B cell (primary cell): ENCODE measurements at regions not wholly inside any gene's neighbourhood (a gene's known extent, or its start where the extent isn't known, plus 50 kb on each side); places are given as distances from the start of the nearest gene placed in this dataset.

Source experiments
- EZH2 ChIP-seq: IDR thresholded peaks from 2 replicates; pipeline ENCODE4 v1.6.1; 2012; ENCODE audit warnings: borderline replicate concordance, low read depth, mild to moderate bottlenecking, moderate library complexity, low read length; ENCODE audit not compliant: insufficient read depth, poor library complexity, severe bottlenecking
- TF ChIP-seq, protein P1 (sequence below): fragments of 200-600 bp; IDR thresholded peaks from one replicate; pipeline ENCODE4 v1.8.0; 2022; ENCODE audit warnings: antibody characterized with exemption, mild to moderate bottlenecking

- TF ChIP-seq, protein P1, sequence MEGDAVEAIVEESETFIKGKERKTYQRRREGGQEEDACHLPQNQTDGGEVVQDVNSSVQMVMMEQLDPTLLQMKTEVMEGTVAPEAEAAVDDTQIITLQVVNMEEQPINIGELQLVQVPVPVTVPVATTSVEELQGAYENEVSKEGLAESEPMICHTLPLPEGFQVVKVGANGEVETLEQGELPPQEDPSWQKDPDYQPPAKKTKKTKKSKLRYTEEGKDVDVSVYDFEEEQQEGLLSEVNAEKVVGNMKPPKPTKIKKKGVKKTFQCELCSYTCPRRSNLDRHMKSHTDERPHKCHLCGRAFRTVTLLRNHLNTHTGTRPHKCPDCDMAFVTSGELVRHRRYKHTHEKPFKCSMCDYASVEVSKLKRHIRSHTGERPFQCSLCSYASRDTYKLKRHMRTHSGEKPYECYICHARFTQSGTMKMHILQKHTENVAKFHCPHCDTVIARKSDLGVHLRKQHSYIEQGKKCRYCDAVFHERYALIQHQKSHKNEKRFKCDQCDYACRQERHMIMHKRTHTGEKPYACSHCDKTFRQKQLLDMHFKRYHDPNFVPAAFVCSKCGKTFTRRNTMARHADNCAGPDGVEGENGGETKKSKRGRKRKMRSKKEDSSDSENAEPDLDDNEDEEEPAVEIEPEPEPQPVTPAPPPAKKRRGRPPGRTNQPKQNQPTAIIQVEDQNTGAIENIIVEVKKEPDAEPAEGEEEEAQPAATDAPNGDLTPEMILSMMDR: no peak
- TF ChIP-seq EZH2: no peak
Observed at GRCh38 chr18:1573732-1574131, 669.1 kb downstream of the ADCYAP1 start.
